ENCODE measurements at regions not wholly inside any gene's neighbourhood (a gene's known extent, or its start where the extent isn't known, plus 50 kb on each side); places are given as distances from the start of the nearest gene placed in this dataset.

DNA sequence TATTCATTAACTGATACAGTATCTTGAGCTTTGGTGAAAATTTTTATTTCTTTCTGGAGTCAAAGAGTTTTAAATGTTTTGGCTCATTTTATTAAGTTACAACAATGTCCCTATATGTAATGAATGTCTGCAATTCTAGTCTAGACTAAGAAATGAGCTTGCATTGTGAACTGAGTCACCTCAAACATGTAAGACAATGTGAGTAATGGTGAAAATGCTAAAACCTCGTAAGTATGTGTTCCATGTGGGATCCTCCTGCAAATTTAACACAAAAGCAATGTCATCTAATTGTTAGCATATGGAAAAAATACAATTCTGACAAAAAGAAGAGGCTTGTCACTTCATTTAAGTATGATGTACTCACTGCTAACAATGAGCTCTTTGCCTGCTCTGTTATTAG is 480.5 kb upstream of the FSTL5 start:
- H3K27ac Mint-ChIP-seq (ENCODE audit: low read depth): no peak overlapping the region
- no peak for ATAC-seq (replicated peaks; ENCODE audit: extremely low read depth, poor library complexity, severe bottlenecking)
- H3K9me3 Mint-ChIP-seq: peaks cover 26% of the 10 kb centered on the region
- no peaks in the 10 kb centered on the region for H3K36me3 Mint-ChIP-seq (ENCODE audit: insufficient read depth)
- no peak for DNase-seq (ENCODE audit: low spot score in 2 of 2)
- H3K27me3 Mint-ChIP-seq: no peaks in the 10 kb centered on the region
- H3K4me1 Mint-ChIP-seq: no peaks in the 10 kb centered on the region
- no peak overlapping the region for H3K4me3 Mint-ChIP-seq

DNA sequence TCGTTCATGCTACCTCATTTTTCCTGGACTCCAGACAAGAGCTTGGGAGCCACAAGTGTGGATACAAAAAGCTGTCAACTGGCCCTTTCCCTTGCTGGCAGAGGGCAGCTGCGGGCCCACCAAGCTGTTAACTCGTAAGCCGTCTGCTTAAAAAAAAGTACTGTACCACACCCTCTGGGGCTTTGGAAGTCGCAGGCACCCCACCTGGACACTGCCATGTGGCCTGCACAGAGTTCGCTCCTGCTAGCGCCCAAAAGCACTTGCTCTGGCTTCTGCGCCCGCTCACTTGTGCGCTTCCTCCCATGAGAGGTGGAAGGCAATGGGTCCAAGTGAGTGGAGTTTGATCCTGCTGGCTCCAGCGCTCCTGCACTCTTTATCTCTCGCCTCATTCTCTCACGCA is 476.4 kb upstream of the FSTL5 start:
- ATAC-seq (replicated peaks; ENCODE audit: extremely low read depth, poor library complexity, severe bottlenecking) (no peak), DNase-seq (ENCODE audit: low spot score in 2 of 2) (no peak)
- no peaks in the 10 kb centered on the region for H3K4me1 Mint-ChIP-seq
- H3K9me3 Mint-ChIP-seq: peaks cover 26% of the 10 kb centered on the region
- H3K27me3 Mint-ChIP-seq: no peaks in the 10 kb centered on the region
- no peaks in the 10 kb centered on the region for H3K36me3 Mint-ChIP-seq (ENCODE audit: insufficient read depth)
- no peak overlapping the region for H3K27ac Mint-ChIP-seq (ENCODE audit: low read depth)
- no peak overlapping the region for H3K4me3 Mint-ChIP-seq

DNA sequence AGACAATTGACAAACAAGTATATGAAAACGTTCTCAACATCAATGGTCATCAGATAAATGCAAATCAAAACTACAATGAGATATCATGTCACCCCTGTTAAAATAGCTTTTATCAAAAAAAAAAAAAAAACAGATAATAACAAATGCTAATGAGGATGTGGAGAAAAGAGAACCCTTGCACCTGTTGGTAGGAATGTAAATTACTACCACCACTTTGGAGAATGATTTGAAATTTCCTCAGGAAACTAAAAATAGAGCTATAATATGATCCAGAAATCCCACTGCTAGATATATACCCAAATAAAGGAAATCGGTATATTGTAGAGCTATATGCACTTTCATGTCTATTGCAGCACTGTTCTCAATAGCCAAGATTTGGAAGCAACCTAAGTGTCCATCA is 470.6 kb upstream of the FSTL5 start:
- H3K4me1 Mint-ChIP-seq: no peaks in the 10 kb centered on the region
- peaks cover 23% of the 10 kb centered on the region for H3K9me3 Mint-ChIP-seq
- no peaks in the 10 kb centered on the region for H3K36me3 Mint-ChIP-seq (ENCODE audit: insufficient read depth)
- H3K4me3 Mint-ChIP-seq: no peak overlapping the region
- no peak for ATAC-seq (replicated peaks; ENCODE audit: extremely low read depth, poor library complexity, severe bottlenecking)
- DNase-seq (ENCODE audit: low spot score in 2 of 2): no peak
- H3K27ac Mint-ChIP-seq (ENCODE audit: low read depth): no peak overlapping the region
- no peaks in the 10 kb centered on the region for H3K27me3 Mint-ChIP-seq

DNA sequence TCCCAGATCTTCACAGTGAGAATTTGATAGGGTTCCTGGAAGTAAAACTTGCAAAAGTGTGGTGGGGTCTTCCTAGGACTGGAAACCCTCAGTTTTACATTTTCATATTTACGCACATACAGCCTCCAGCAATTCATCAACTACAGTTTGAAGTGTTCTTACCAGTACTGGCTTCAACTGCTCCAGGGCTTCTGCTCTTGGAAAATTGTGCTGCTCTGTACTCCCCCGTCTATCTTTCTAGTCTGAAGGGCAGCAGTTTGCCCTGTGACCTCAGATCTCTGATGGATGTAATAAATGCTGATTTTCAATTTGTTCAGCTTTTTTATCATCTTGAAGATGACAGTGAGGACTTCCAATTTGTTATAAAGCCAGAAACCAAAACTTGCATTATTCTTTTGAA is 458.9 kb upstream of the FSTL5 start:
- peaks cover 7% of the 10 kb centered on the region for H3K9me3 Mint-ChIP-seq
- DNase-seq (ENCODE audit: low spot score in 2 of 2): no peak
- H3K36me3 Mint-ChIP-seq (ENCODE audit: insufficient read depth): no peaks in the 10 kb centered on the region
- H3K4me1 Mint-ChIP-seq: no peaks in the 10 kb centered on the region
- H3K27ac Mint-ChIP-seq (ENCODE audit: low read depth): no peak overlapping the region
- H3K27me3 Mint-ChIP-seq: no peaks in the 10 kb centered on the region
- no peak overlapping the region for H3K4me3 Mint-ChIP-seq
- ATAC-seq (replicated peaks; ENCODE audit: extremely low read depth, poor library complexity, severe bottlenecking): no peak

DNA sequence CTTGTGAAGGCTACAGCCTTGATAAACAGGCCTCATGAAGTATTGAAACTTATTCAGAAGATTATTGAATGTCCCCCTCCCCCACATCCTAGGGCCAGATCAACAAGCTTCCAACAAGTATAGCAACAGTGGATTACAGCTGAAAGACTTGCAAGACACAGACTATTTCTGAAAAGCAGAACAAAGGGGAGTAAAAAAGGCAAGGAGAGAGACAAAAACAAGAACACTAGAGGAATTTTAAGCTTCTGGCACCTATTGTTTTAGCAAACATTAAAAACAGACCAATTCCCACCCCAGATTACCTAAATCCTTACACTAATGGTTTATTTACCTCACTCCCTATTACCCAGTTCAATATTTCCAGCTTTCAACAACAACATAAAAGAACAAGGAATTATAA is 446.3 kb upstream of the FSTL5 start:
- no peak for ATAC-seq (replicated peaks; ENCODE audit: extremely low read depth, poor library complexity, severe bottlenecking)
- Mint-ChIP-seq H3K27ac (ENCODE audit: low read depth) (no peak overlapping the region), H3K27me3 (no peaks in the 10 kb centered on the region), H3K36me3 (ENCODE audit: insufficient read depth) (no peaks in the 10 kb centered on the region), H3K4me3 (no peak overlapping the region), H3K9me3 (peaks cover 11% of the 10 kb centered on the region), H3K4me1 (no peaks in the 10 kb centered on the region)
- DNase-seq (ENCODE audit: low spot score in 2 of 2): no peak

DNA sequence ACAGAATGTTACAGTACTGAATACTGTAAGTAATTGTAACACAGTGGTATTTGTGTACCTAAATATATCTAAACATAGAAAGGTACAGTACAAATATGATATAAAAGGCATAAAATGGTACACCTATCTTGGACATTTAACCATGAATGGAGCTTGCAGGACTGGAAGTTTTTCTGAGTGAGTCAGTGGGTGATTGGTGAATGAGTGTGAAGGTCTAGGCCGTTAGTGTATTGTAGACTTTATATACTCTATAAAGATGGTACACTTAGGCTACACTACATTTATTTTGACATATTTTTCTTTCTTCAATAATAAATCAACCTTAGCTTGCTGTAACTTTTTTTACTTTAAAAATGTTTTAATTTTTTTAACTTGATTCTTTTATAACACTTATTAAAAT is 422.5 kb upstream of the FSTL5 start:
- Mint-ChIP-seq H3K4me3 (no peak overlapping the region), H3K36me3 (ENCODE audit: insufficient read depth) (no peaks in the 10 kb centered on the region), H3K27ac (ENCODE audit: low read depth) (no peak overlapping the region), H3K9me3 (no peaks in the 10 kb centered on the region), H3K4me1 (no peaks in the 10 kb centered on the region), H3K27me3 (no peaks in the 10 kb centered on the region)
- no peak for DNase-seq (ENCODE audit: low spot score in 2 of 2)
- no peak for ATAC-seq (replicated peaks; ENCODE audit: extremely low read depth, poor library complexity, severe bottlenecking)

DNA sequence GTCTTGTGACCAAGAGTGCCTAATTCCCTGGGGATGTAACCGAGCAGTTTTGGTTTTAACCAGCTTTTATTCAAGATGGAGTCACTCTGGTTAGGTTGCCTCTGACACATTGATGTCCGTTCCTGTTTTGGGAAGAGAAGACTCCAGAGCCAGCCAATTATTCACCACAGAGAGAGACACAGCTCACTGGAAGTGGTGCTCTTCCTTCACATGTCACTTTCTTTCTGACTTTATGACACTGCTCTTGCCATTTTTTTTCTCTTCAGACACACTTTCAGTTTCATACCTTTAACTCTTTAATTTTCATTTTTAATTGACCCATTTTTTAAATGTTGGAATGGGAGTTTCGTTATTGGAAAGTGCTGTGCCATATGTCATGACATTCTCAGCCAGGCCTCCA is 418.4 kb upstream of the FSTL5 start:
- H3K9me3 Mint-ChIP-seq: peaks cover 6% of the 10 kb centered on the region
- H3K36me3 Mint-ChIP-seq (ENCODE audit: insufficient read depth): no peaks in the 10 kb centered on the region
- DNase-seq (ENCODE audit: low spot score in 2 of 2) (no peak), ATAC-seq (replicated peaks; ENCODE audit: extremely low read depth, poor library complexity, severe bottlenecking) (no peak)
- no peaks in the 10 kb centered on the region for H3K4me1 Mint-ChIP-seq
- H3K27me3 Mint-ChIP-seq: no peaks in the 10 kb centered on the region
- no peak overlapping the region for H3K4me3 Mint-ChIP-seq
- H3K27ac Mint-ChIP-seq (ENCODE audit: low read depth): no peak overlapping the region

DNA sequence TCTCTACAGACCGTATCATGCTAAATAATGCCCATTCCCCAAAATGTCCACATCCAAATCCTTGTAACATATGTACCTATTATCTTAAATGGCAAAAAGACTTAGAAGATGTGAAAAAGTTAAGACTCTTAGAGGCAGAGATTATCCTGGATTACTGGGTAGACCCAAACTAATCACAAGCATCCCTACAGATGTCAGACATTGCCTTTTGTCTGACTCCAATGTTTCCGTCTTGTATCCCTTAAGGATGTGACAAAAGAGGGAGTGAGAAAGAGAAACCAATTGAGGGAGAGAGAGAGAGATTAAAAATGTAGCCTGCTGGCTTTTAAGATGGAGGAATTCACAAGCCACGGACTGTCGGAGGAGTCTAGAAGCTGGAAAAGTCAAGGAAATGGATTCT is 401.9 kb upstream of the FSTL5 start:
- ATAC-seq (replicated peaks; ENCODE audit: extremely low read depth, poor library complexity, severe bottlenecking): no peak
- no peaks in the 10 kb centered on the region for H3K4me1 Mint-ChIP-seq
- no peak for DNase-seq (ENCODE audit: low spot score in 2 of 2)
- H3K27ac Mint-ChIP-seq (ENCODE audit: low read depth): no peak overlapping the region
- no peaks in the 10 kb centered on the region for H3K27me3 Mint-ChIP-seq
- no peak overlapping the region for H3K4me3 Mint-ChIP-seq
- peaks cover 15% of the 10 kb centered on the region for H3K9me3 Mint-ChIP-seq
- no peaks in the 10 kb centered on the region for H3K36me3 Mint-ChIP-seq (ENCODE audit: insufficient read depth)

DNA sequence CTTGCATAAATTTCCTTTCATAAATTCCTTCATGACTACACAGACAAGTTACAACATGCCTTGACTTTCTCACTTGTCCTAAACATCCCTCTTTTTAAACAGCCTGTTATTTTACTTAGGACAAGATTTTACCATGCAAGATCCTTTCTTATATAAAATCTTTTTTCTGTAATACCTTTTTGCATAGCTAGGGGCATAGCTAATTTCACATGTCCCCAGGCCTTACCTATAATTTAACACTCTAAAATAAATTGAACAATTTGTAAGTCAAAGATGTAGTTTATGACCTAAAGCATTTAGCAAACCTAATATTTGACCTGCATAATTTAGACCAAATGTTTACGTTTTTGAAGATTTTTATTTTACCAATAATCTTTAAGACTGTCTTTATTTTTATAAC is 396.3 kb upstream of the FSTL5 start:
- Mint-ChIP-seq H3K27ac (ENCODE audit: low read depth) (no peak overlapping the region), H3K4me1 (no peaks in the 10 kb centered on the region), H3K4me3 (no peak overlapping the region), H3K9me3 (peaks cover 15% of the 10 kb centered on the region), H3K27me3 (no peaks in the 10 kb centered on the region), H3K36me3 (ENCODE audit: insufficient read depth) (no peaks in the 10 kb centered on the region)
- DNase-seq (ENCODE audit: low spot score in 2 of 2) (no peak), ATAC-seq (replicated peaks; ENCODE audit: extremely low read depth, poor library complexity, severe bottlenecking) (no peak)

DNA sequence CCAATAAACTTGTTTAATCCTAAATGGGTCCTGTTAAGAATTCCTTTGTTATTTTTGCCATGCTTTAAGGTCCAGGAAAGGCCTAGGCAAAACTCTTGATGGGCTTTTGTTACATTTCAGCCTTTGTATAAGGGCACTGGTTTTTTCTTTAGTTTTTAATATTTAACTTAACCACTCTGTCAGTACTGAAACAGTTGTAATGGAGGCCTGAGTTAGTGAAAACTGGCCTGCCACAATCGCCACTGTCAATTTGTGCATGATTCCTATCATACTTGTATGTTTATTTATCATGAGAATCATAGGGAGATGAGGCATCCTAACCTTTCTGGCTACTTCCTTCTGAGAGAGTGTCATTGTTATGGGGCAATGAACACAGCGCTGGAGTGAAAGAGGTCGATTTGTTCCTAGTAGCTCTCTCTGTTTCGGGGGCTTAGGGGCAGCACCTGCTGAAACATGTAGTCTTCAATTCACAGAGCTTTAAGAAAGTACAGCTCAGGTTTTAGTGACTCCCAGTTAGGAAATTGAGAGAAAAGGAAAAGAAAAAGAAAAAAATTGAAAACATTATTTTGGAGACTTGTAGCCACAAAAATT is 393.8 kb upstream of the FSTL5 start:
- Mint-ChIP-seq H3K4me1 (no peaks in the 10 kb centered on the region), H3K27ac (ENCODE audit: low read depth) (no peak overlapping the region), H3K9me3 (peaks cover 11% of the 10 kb centered on the region)

DNA sequence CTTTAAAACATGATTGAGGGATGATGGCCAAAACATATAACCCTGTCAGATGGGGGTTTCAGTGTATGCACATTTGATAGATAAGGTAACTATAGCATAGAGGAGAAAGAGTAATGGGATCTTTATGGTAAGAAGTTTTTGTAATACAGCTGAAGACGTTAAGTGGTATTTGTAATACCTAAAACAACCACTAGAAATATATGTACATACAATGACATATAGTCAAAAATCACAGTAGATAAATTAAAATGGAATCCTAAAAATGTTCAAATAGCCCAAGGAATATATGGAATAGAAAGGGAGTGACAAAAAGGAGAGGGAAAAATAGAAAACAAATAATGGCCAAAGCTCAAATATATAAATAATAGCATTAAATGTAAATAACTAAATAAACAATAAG is 371.3 kb upstream of the FSTL5 start:
- H3K4me3 Mint-ChIP-seq: no peak overlapping the region
- H3K9me3 Mint-ChIP-seq: peaks cover 32% of the 10 kb centered on the region
- ATAC-seq (replicated peaks; ENCODE audit: extremely low read depth, poor library complexity, severe bottlenecking) (no peak), DNase-seq (ENCODE audit: low spot score in 2 of 2) (no peak)
- H3K27me3 Mint-ChIP-seq: no peaks in the 10 kb centered on the region
- H3K36me3 Mint-ChIP-seq (ENCODE audit: insufficient read depth): no peaks in the 10 kb centered on the region
- no peak overlapping the region for H3K27ac Mint-ChIP-seq (ENCODE audit: low read depth)
- no peaks in the 10 kb centered on the region for H3K4me1 Mint-ChIP-seq

More for the DNA sequence above, 393.8 kb upstream of the FSTL5 start:
- Mint-ChIP-seq H3K27me3 (no peaks in the 10 kb centered on the region), H3K36me3 (ENCODE audit: insufficient read depth) (no peaks in the 10 kb centered on the region), H3K4me3 (no peak overlapping the region)
- ATAC-seq (replicated peaks; ENCODE audit: extremely low read depth, poor library complexity, severe bottlenecking): no peak
- DNase-seq (ENCODE audit: low spot score in 2 of 2): no peak

DNA sequence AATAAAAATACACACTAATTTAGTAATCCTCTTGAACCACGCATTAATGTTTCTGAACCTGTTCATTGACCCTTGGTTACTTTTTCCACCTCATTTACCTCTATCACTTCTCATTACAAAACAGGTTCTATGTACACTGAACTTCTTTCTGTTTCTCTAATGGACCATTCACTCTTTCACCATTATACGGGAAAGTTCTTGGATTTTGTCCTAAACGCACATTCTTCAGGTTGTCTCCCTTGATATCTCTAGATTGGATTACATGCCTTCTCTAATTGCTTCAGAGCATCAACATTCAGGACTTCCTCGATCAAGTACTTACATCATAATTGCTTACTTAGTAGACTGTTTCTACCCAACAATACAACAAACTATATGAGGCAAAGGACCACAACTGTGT is 359.4 kb upstream of the FSTL5 start:
- H3K4me1 Mint-ChIP-seq: no peaks in the 10 kb centered on the region
- H3K4me3 Mint-ChIP-seq: no peak overlapping the region
- H3K36me3 Mint-ChIP-seq (ENCODE audit: insufficient read depth): no peaks in the 10 kb centered on the region
- no peak for DNase-seq (ENCODE audit: low spot score in 2 of 2)
- H3K9me3 Mint-ChIP-seq: peaks cover 20% of the 10 kb centered on the region
- H3K27ac Mint-ChIP-seq (ENCODE audit: low read depth): no peak overlapping the region
- H3K27me3 Mint-ChIP-seq: no peaks in the 10 kb centered on the region
- ATAC-seq (replicated peaks; ENCODE audit: extremely low read depth, poor library complexity, severe bottlenecking): no peak

DNA sequence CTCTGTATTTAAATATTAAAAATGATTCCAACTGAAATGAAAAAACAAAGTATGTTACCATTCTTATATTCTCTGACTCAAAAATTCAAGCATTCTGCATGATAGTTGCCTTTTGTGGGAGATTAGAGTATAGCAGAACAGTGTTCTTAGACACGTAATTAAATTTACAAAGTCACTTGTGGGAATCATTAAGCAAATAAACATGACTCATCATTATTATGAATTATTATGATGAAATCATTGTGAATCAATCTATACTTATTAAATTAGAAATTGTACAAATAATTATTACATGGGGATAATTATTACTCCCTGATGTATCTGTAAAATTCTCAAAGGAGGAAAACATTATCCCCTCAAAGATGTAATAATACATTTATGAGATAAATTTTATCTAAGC is 358.9 kb upstream of the FSTL5 start:
- Mint-ChIP-seq H3K9me3 (peaks cover 20% of the 10 kb centered on the region), H3K27me3 (no peaks in the 10 kb centered on the region), H3K36me3 (ENCODE audit: insufficient read depth) (no peaks in the 10 kb centered on the region), H3K4me1 (no peaks in the 10 kb centered on the region), H3K27ac (ENCODE audit: low read depth) (no peak overlapping the region), H3K4me3 (no peak overlapping the region)
- ATAC-seq (replicated peaks; ENCODE audit: extremely low read depth, poor library complexity, severe bottlenecking): no peak
- DNase-seq (ENCODE audit: low spot score in 2 of 2): no peak

DNA sequence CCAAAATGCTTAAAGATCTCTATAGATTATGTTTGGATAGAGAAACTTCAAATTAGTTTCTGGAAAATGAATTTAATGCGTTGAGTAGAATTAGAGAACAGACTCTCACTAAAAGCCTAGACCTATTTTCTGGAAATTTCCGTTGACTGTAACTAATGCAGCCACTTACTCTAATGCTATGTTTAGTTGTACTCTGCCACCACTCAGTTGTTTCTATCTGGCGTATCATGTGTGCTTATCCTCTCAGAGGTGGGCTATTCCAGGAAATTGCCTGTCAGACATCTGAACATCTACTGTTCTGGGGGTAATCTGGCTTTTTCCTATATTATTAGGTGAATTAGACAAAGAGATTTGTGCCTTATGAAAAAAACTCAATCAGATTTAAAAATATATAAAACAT is 347.1 kb upstream of the FSTL5 start:
- Mint-ChIP-seq H3K4me3 (no peak overlapping the region), H3K27ac (ENCODE audit: low read depth) (no peak overlapping the region), H3K36me3 (ENCODE audit: insufficient read depth) (no peaks in the 10 kb centered on the region), H3K27me3 (no peaks in the 10 kb centered on the region), H3K9me3 (peaks cover 4% of the 10 kb centered on the region), H3K4me1 (no peaks in the 10 kb centered on the region)
- no peak for ATAC-seq (replicated peaks; ENCODE audit: extremely low read depth, poor library complexity, severe bottlenecking)
- DNase-seq (ENCODE audit: low spot score in 2 of 2): no peak

Data from central memory CD8-positive, alpha-beta T cell (primary cell).